H1 (cell line): ENCODE measurements at regions not wholly inside any gene's neighbourhood (a gene's known extent, or its start where the extent isn't known, plus 50 kb on each side); places are given as distances from the start of the nearest gene placed in this dataset.

Experiments
- CTCF ChIA-PET: fragments of 300-600 bp; sonication (Branson Sonifier 250); formaldehyde crosslinking; loops from one replicate; lab custom pipeline; 2021; ENCODE audit not compliant: partially characterized antibody; lab: Charles Lee
- POLR2A ChIA-PET: fragments of 300-600 bp; sonication (Branson Sonifier 250); formaldehyde crosslinking; loops from one replicate; lab custom pipeline; 2021; ENCODE audit warnings: inconsistent platforms; ENCODE audit not compliant: partially characterized antibody; lab: Charles Lee
- DNase-seq, 2 experiments: peaks; one replicate each; pipeline versions ENCODE4 v3.0.0 to v3.0.0-alpha.2; 2010 to 2022; ENCODE audit warnings: low spot score in 2 of 2, low read depth in 1 of 2, mixed read lengths in 1 of 2
- FAIRE-seq: peaks from 2 replicates; lab custom pipeline; 2011; peaks lifted over from hg19 to GRCh38; lab: Jason Lieb, UNC
- H2AFZ ChIP-seq: 2 replicates; pipeline ENCODE4 v1.8.1; 2012; ENCODE audit warnings: low read length, inconsistent platforms
- H2AK5ac ChIP-seq: 2 replicates; pipeline ENCODE4 v1.6.1; 2013; ENCODE audit warnings: low read depth, low read length
- H2BK120ac ChIP-seq: replicated peaks from 2 replicates; pipeline ENCODE3; 2013; ENCODE audit warnings: low read depth, low read length, inconsistent platforms
- H2BK12ac ChIP-seq: 2 replicates; pipeline ENCODE4 v1.6.1; 2013; ENCODE audit warnings: low read depth, low read length
- H2BK15ac ChIP-seq: 2 replicates; pipeline ENCODE4 v1.6.1; 2013; ENCODE audit warnings: low read length
- H2BK20ac ChIP-seq: 2 replicates; pipeline ENCODE4 v1.6.1; 2013; ENCODE audit warnings: low read length
- H2BK5ac ChIP-seq: 2 replicates; pipeline ENCODE4 v1.6.1; 2013; ENCODE audit warnings: low read depth, low read length
- H3K14ac ChIP-seq: 2 replicates; pipeline ENCODE4 v1.6.1; 2013; ENCODE audit warnings: inconsistent platforms; ENCODE audit not compliant: insufficient read length
- H3K18ac ChIP-seq: 2 replicates; pipeline ENCODE4 v1.6.1; 2013; ENCODE audit warnings: low read length; ENCODE audit errors: extremely low read depth
- H3K23ac ChIP-seq: 2 replicates; pipeline ENCODE4 v1.6.1; 2013; ENCODE audit warnings: inconsistent platforms; ENCODE audit not compliant: insufficient read length
- H3K23me2 ChIP-seq: 2 replicates; pipeline ENCODE4 v1.6.1; 2013; ENCODE audit warnings: low read depth, low read length
- H3K27ac ChIP-seq: 2 replicates; pipeline ENCODE4 v1.6.1; 2011; ENCODE audit warnings: low read depth, low read length, inconsistent platforms
- H3K27me3 ChIP-seq, 4 experiments: replicated peaks in 1 of 4; 1 replicate in 1 of 4; 2 replicates in 3 of 4; pipeline versions ENCODE4 v1.6.1 to v1.8.1; 2011 to 2013; ENCODE audit warnings: low read length in 3 of 4, mild to moderate bottlenecking in 3 of 4, inconsistent platforms in 2 of 4, mixed read lengths in 2 of 4, moderate library complexity in 1 of 4; ENCODE audit not compliant: control insufficient read depth in 3 of 4, insufficient read depth in 3 of 4; ENCODE audit errors: extremely low read depth in 1 of 4
- H3K36me3 ChIP-seq, 4 experiments: 2 replicates each; pipeline versions ENCODE4 v1.6.1 to v1.8.1; 2011 to 2013; ENCODE audit warnings: mild to moderate bottlenecking in 4 of 4, low read length in 3 of 4, moderate library complexity in 2 of 4, control low read depth in 1 of 4, inconsistent platforms in 1 of 4; ENCODE audit not compliant: insufficient read depth in 4 of 4, control insufficient read depth in 2 of 4
- H3K4ac ChIP-seq: replicated peaks from 2 replicates; pipeline ENCODE3; 2013; ENCODE audit warnings: low read length, low read depth, mixed read lengths, inconsistent platforms; ENCODE audit not compliant: insufficient read length
- H3K4me1 ChIP-seq, 4 experiments: replicated peaks in 1 of 4; 1 replicate in 1 of 4; 2 replicates in 3 of 4; pipeline versions ENCODE4 v1.6.1 to v1.8.1; 2011 to 2013; ENCODE audit warnings: low read length in 3 of 4, inconsistent platforms in 2 of 4, mixed read lengths in 1 of 4; ENCODE audit not compliant: insufficient read depth in 4 of 4, control insufficient read depth in 3 of 4
- H3K4me2 ChIP-seq, 2 experiments: 2 replicates each; pipeline versions ENCODE4 v1.6.1 to v1.8.1; 2011 to 2013; ENCODE audit warnings: low read depth in 2 of 2, low read length in 2 of 2, control low read depth in 1 of 2, inconsistent platforms in 1 of 2, mild to moderate bottlenecking in 1 of 2; ENCODE audit not compliant: insufficient read depth in 1 of 2
- H3K4me3 ChIP-seq, 4 experiments: fragments of 200-600, 300-600 bp in 1 of 4; sonication (generic), shearing (Covaris generic), sonication (Bioruptor Twin) in 1 of 4; 2 replicates each; pipeline versions ENCODE4 v1.5.1 to v1.8.1; 2011 to 2016; ENCODE audit warnings: low read length in 4 of 4, low read depth in 3 of 4, control low read depth in 2 of 4, inconsistent platforms in 2 of 4, mild to moderate bottlenecking in 2 of 4, mixed read lengths in 1 of 4, moderate library complexity in 1 of 4; ENCODE audit not compliant: insufficient read depth in 2 of 4; ENCODE audit errors: extremely low read depth in 1 of 4
- H3K56ac ChIP-seq: replicated peaks from 2 replicates; pipeline ENCODE3; 2013; ENCODE audit warnings: low read depth, mild to moderate bottlenecking, mixed read lengths, low read length, inconsistent platforms; ENCODE audit not compliant: insufficient read length
- H3K79me1 ChIP-seq: 2 replicates; pipeline ENCODE4 v1.6.1; 2013; ENCODE audit warnings: low read depth, low read length, control low read depth
- H3K79me2 ChIP-seq, 2 experiments: 2 replicates each; pipeline versions ENCODE4 v1.6.1 to v1.8.1; 2012 to 2013; ENCODE audit warnings: low read length in 2 of 2, mild to moderate bottlenecking in 2 of 2, inconsistent platforms in 1 of 2; ENCODE audit not compliant: insufficient read depth in 2 of 2, control insufficient read depth in 1 of 2
- H3K9ac ChIP-seq, 4 experiments: replicated peaks in 1 of 4; 1 replicate in 1 of 4; 2 replicates in 3 of 4; pipeline versions ENCODE4 v1.6.1 to v1.8.1; 2011 to 2013; ENCODE audit warnings: low read depth in 3 of 4, low read length in 3 of 4, control low read depth in 2 of 4, mild to moderate bottlenecking in 2 of 4, moderate library complexity in 2 of 4, inconsistent platforms in 1 of 4; ENCODE audit errors: extremely low read depth in 1 of 4
- H3K9me3 ChIP-seq, 2 experiments: 2 replicates each; pipeline versions ENCODE4 v1.6.1 to v1.8.1; 2012 to 2013; ENCODE audit warnings: mild to moderate bottlenecking in 2 of 2, moderate library complexity in 2 of 2, control low read depth in 1 of 2, inconsistent platforms in 1 of 2, low read depth in 1 of 2, low read length in 1 of 2, mixed read lengths in 1 of 2; ENCODE audit not compliant: insufficient read depth in 2 of 2
- H4K20me1 ChIP-seq, 2 experiments: replicated peaks in 1 of 2; 2 replicates each; pipeline versions ENCODE3 to v1.8.1; 2011 to 2013; ENCODE audit warnings: inconsistent platforms in 2 of 2, low read length in 2 of 2, mild to moderate bottlenecking in 1 of 2; ENCODE audit not compliant: insufficient read depth in 2 of 2, control insufficient read depth in 1 of 2
- H4K5ac ChIP-seq: 2 replicates; pipeline ENCODE4 v1.6.1; 2013; ENCODE audit warnings: low read length, low read depth, mixed read lengths, inconsistent platforms; ENCODE audit not compliant: insufficient read length
- H4K8ac ChIP-seq: 2 replicates; pipeline ENCODE4 v1.8.0; 2013; ENCODE audit warnings: mild to moderate bottlenecking, moderate library complexity, low read length, inconsistent platforms; ENCODE audit not compliant: insufficient read depth; ENCODE audit errors: extremely low read depth
- H4K91ac ChIP-seq: replicated peaks from 2 replicates; pipeline ENCODE3; 2013; ENCODE audit warnings: low read length, mixed read lengths, inconsistent platforms; ENCODE audit not compliant: insufficient read length
- HDAC6 ChIP-seq: IDR thresholded peaks from one replicate; pipeline ENCODE4 v1.7.1; 2012; ENCODE audit warnings: low read depth, mild to moderate bottlenecking, inconsistent platforms, low read length, moderate library complexity
- WGBS, 2 experiments: shearing (Covaris generic) in 1 of 2; methylation state at CpG; one replicate each; pipeline versions ENCODE4 v1.1.6 to v1.1.7; 2013 to 2015; ENCODE audit warnings: low lambda C conversion rate in 2 of 2, mixed read lengths in 2 of 2, inconsistent platforms in 1 of 2, low coverage in 1 of 2, missing lambda C conversion rate in 1 of 2; ENCODE audit not compliant: insufficient replicate concordance in 2 of 2, insufficient coverage in 1 of 2, insufficient read length in 1 of 2; ENCODE audit errors: extremely low coverage in 1 of 2, missing lambda C conversion rate in 1 of 2; 5-methylcytosine and 5-hydroxymethylcytosine counted together

DNA sequence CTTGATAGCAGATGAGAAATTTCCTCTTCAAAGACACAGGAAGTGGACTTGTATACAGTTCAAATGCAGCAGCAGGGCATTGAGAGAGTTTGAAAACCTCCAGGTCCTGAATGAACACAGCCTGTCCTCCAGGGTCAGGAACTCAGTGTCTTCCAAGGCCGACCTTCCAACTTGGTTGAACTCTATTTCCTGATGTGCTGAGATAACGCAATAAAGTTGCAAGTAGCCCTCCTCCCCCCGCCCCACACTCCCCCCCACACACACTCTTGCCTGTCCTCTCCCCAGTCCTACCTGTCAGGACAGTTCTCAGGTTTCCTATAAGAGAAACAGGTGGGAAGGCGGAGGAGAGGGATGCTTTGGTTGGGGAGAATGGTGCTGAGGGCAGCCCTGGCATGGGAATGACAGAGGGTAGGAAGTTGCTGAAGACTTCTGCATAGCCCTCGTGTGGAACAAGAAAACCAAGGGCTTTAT lies 90.0 kb downstream of the CCDC71L start:
- no peak overlapping the region for H3K4me3 ChIP-seq
- no peak overlapping the region for H2AK5ac ChIP-seq
- no peak overlapping the region for H3K9ac ChIP-seq
- H4K91ac ChIP-seq, result no peak overlapping the region
- H4K5ac ChIP-seq, result no peak overlapping the region
- no peak overlapping the region for H4K8ac ChIP-seq
- H3K23me2 ChIP-seq, result no peaks in the 10 kb centered on the region
- H3K4me2 ChIP-seq, result no peak overlapping the region
- no peak overlapping the region for H3K23ac ChIP-seq
- H3K36me3 ChIP-seq, result no peaks in the 10 kb centered on the region
- H3K18ac ChIP-seq, result no peak overlapping the region
- H3K27me3 ChIP-seq, result no peaks in the 10 kb centered on the region
- DNase-seq (no peak), FAIRE-seq (no peak)
- H3K27ac ChIP-seq, result no peak overlapping the region
- no peak overlapping the region for H2AFZ ChIP-seq
- no peak overlapping the region for H2BK120ac ChIP-seq
- H3K14ac ChIP-seq, result no peak overlapping the region
- 89% methylated on average over 3 of the region's 5 CpGs; no CpG with 5 or more reads in 1 of the 2 experiments for WGBS, 2 experiments
- H2BK5ac ChIP-seq, result no peak overlapping the region
- ChIA-PET POLR2A (interaction anchor here (1.0 kb wide), 1 partner anchor 27 kb away, joined by 4 read pairs; no protein-coding TSS in a partner anchor), CTCF (no interaction called here)
- no peak overlapping the region for H2BK12ac ChIP-seq
- H2BK15ac ChIP-seq, result no peak overlapping the region
- H3K4me1 ChIP-seq, result peaks cover 0 to 3% (median 0%) of the 10 kb centered on the region in 4 experiments; a peak in 1 of 7 replicates
- H3K79me1 ChIP-seq, result no peaks in the 10 kb centered on the region
- no peaks in the 10 kb centered on the region for H4K20me1 ChIP-seq
- no peaks in the 10 kb centered on the region for H3K79me2 ChIP-seq
- no peaks in the 10 kb centered on the region for H3K9me3 ChIP-seq
- no peak overlapping the region for H2BK20ac ChIP-seq
- no peak overlapping the region for H3K56ac ChIP-seq
- no peak overlapping the region for H3K4ac ChIP-seq
- TF ChIP-seq HDAC6, result no peak
